Smooth muscle cell (in vitro differentiated cells): ENCODE measurements at regions not wholly inside any gene's neighbourhood (a gene's known extent, or its start where the extent isn't known, plus 50 kb on each side); places are given as distances from the start of the nearest gene placed in this dataset.
"Not testable (repeated sequence)": the region's sequence is repeated elsewhere in the genome, so short reads cannot be mapped to it uniquely, and the experiment has no call there.

Experiments used
- DNase-seq: peaks from one replicate; lab custom pipeline; 2025; ENCODE audit not compliant: unreplicated experiment; lab: John Stamatoyannopoulos, UW
- H2AFZ ChIP-seq: fragments of 200-600 bp; sonication (generic); 2 replicates; pipeline ENCODE4 v1.6.0; 2016; ENCODE audit warnings: antibody characterized with exemption, low read depth, mild to moderate bottlenecking
- H3F3A ChIP-seq: fragments of 200-600 bp; sonication (generic); 2 replicates; pipeline ENCODE4 v1.6.0; 2017; ENCODE audit warnings: antibody characterized with exemption, low read depth
- H3K27ac ChIP-seq: fragments of 200-600 bp; sonication (generic); 2 replicates; pipeline ENCODE4 v1.5.1; 2016; ENCODE audit warnings: low read depth, mild to moderate bottlenecking
- H3K27me3 ChIP-seq: fragments of 200-600 bp; sonication (generic); 2 replicates; pipeline ENCODE4 v1.6.1; 2016; ENCODE audit warnings: low read depth, mild to moderate bottlenecking
- H3K36me3 ChIP-seq: fragments of 200-600 bp; sonication (generic); 2 replicates; pipeline ENCODE4 v1.5.1; 2016; ENCODE audit warnings: low read depth
- H3K4me1 ChIP-seq: fragments of 200-600 bp; sonication (generic); 2 replicates; pipeline ENCODE4 v1.5.1; 2016; ENCODE audit warnings: low read depth
- H3K4me2 ChIP-seq: fragments of 200-600 bp; sonication (generic); 2 replicates; pipeline ENCODE4 v1.6.0; 2016; ENCODE audit warnings: mild to moderate bottlenecking
- H3K4me3 ChIP-seq: fragments of 200-600 bp; sonication (generic); 2 replicates; pipeline ENCODE4 v1.5.1; 2016; ENCODE audit warnings: mild to moderate bottlenecking
- H3K79me2 ChIP-seq: fragments of 200-600 bp; sonication (generic); 2 replicates; pipeline ENCODE4 v1.6.0; 2016; ENCODE audit warnings: low read depth, mild to moderate bottlenecking
- H3K9ac ChIP-seq: fragments of 200-600 bp; sonication (generic); 2 replicates; pipeline ENCODE4 v1.6.0; 2016; ENCODE audit warnings: low read depth
- H3K9me3 ChIP-seq: fragments of 200-600 bp; sonication (generic); replicated peaks from 2 replicates; pipeline ENCODE4 v1.5.1; 2016; ENCODE audit warnings: low read depth
- H4K20me1 ChIP-seq: fragments of 200-600 bp; sonication (generic); 2 replicates; pipeline ENCODE4 v1.6.0; 2016; ENCODE audit warnings: low read depth
- CTCF ChIP-seq: fragments of 200-600 bp; sonication (generic); IDR thresholded peaks from 2 replicates; pipeline ENCODE4 v1.5.1; 2017; ENCODE audit warnings: borderline replicate concordance, mild to moderate bottlenecking, antibody characterized with exemption; ENCODE audit not compliant: insufficient read depth, poor library complexity, severe bottlenecking
- WGBS: methylation state at CpG from one replicate; pipeline ENCODE4 v1.1.7; 2016; ENCODE audit warnings: low lambda C conversion rate; 5-methylcytosine and 5-hydroxymethylcytosine counted together

- Histone ChIP-seq H3K9me3 (no peaks in the 10 kb centered on the region), H3K4me1 (no peaks in the 10 kb centered on the region), H3K4me2 (no peak overlapping the region), H3F3A (no peaks in the 10 kb centered on the region), H3K27me3 (no peaks in the 10 kb centered on the region), H3K4me3 (no peak overlapping the region), H3K9ac (no peak overlapping the region), H3K36me3 (no peaks in the 10 kb centered on the region), H4K20me1 (no peaks in the 10 kb centered on the region), H3K27ac (no peak overlapping the region), H2AFZ (no peak overlapping the region), H3K79me2 (no peaks in the 10 kb centered on the region)
- WGBS = 95% methylated on average over 5 of the region's 5 CpGs
- TF ChIP-seq CTCF = no peak
- DNase-seq = no peak
Observed at GRCh38 chr2:236375973-236376476, 111.8 kb upstream of the ASB18 start.

- no peaks in the 10 kb centered on the region for H3F3A ChIP-seq
- no peak overlapping the region for H3K27ac ChIP-seq
- H3K4me3 ChIP-seq = no peak overlapping the region
- H3K79me2 ChIP-seq = no peaks in the 10 kb centered on the region
- no peaks in the 10 kb centered on the region for H3K36me3 ChIP-seq
- no peak overlapping the region for H2AFZ ChIP-seq
- H3K4me1 ChIP-seq = no peaks in the 10 kb centered on the region
- DNase-seq = no peak
- no peak overlapping the region for H3K9ac ChIP-seq
- no peaks in the 10 kb centered on the region for H3K9me3 ChIP-seq
- whole genome bisulfite sequencing = 91% methylated on average over 7 of the region's 7 CpGs
- no peak for TF ChIP-seq CTCF
- no peak overlapping the region for H3K4me2 ChIP-seq
- no peaks in the 10 kb centered on the region for H3K27me3 ChIP-seq
- H4K20me1 ChIP-seq = no peaks in the 10 kb centered on the region
Observed at GRCh38 chr2:236376566-236377244, 112.5 kb upstream of the ASB18 start.

- no peak overlapping the region for H3K9ac ChIP-seq
Observed at GRCh38 chr2:236380051-236380612, 115.9 kb upstream of the ASB18 start.

GRCh38 chr2:236381253-236381652, 117.0 kb upstream of the ASB18 start:
- 95% methylated on average over 6 of the region's 6 CpGs for WGBS

More at GRCh38 chr2:236380051-236380612, 115.9 kb upstream of the ASB18 start:
- Histone ChIP-seq H3K36me3 (no peaks in the 10 kb centered on the region), H3K4me1 (no peaks in the 10 kb centered on the region), H3K27ac (no peak overlapping the region), H3K4me3 (no peak overlapping the region), H3K27me3 (no peaks in the 10 kb centered on the region), H2AFZ (no peak overlapping the region), H4K20me1 (no peaks in the 10 kb centered on the region), H3F3A (no peaks in the 10 kb centered on the region), H3K9me3 (no peaks in the 10 kb centered on the region), H3K4me2 (no peak overlapping the region), H3K79me2 (no peaks in the 10 kb centered on the region)
- no peak for DNase-seq
- WGBS = 86% methylated on average over 16 of the region's 16 CpGs
- TF ChIP-seq CTCF = no peak

GRCh38 chr2:236389284-236390216, 125.3 kb upstream of the ASB18 start:
- not testable (repeated sequence) for H3K27me3 ChIP-seq, H3K9me3 ChIP-seq, H3K36me3 ChIP-seq, H2AFZ ChIP-seq, H3K9ac ChIP-seq, H3K79me2 ChIP-seq, H3F3A ChIP-seq, H3K4me1 ChIP-seq, H3K4me3 ChIP-seq, H3K4me2 ChIP-seq, H4K20me1 ChIP-seq, H3K27ac ChIP-seq, DNase-seq
- WGBS = 64% methylated on average over 30 of the region's 30 CpGs

More at GRCh38 chr2:236381253-236381652, 117.0 kb upstream of the ASB18 start:
- not testable (repeated sequence) for H3K4me2 ChIP-seq, H3K27ac ChIP-seq, H3K4me3 ChIP-seq, H3F3A ChIP-seq, H2AFZ ChIP-seq, DNase-seq, H3K36me3 ChIP-seq, H3K4me1 ChIP-seq, H3K27me3 ChIP-seq, H3K9me3 ChIP-seq, H3K79me2 ChIP-seq, H4K20me1 ChIP-seq, H3K9ac ChIP-seq
